HG03460 (cell line): ENCODE measurements at regions not wholly inside any gene's neighbourhood (a gene's known extent, or its start where the extent isn't known, plus 50 kb on each side); places are given as distances from the start of the nearest gene placed in this dataset.

Experiments
- ATAC-seq: cut with Tn5 transposase; IDR thresholded peaks from one replicate; pipeline ENCODE4 v1.9.1; 2021; ENCODE audit not compliant: unreplicated experiment

GRCh38 chr11:42257534-42257933 lies 798.1 kb upstream of the LRRC4C start:
- no peak for ATAC-seq

DNA sequence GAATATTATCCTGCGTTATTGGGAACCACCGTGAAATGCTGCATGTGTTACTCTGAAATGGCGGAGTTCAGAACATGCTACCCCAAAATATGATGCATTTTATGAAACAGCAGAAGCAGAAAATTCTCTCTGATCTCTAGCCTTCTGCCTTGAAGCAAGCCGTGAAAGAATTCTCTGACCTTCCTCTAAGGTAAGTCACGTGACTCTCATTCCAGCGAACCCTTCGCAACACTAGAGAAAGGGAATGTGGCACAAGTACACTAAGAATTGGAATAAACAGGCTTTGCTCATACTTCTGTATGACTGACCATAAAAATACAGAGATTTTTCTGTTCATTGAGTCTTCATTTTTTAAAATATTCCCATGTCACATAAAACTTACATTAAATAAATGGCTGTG lies 805.6 kb upstream of the LRRC4C start:
- ATAC-seq, result no peak

DNA sequence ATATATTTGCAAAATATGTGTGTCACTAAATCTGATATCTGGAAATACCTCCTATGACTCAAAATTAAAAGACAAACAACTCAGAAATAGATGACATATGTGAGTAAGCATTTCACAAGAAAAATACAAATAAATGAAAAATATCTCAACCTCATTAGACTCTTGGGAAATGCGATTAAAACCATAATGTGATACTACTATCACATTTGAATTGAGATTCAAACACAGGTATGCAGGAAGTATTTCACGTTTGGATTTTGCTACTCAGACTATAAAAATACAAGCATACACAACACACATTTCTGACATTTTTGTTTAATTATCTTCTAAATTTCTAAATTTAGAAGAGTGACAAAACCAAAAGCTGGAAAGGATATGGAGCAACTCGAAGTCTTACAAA lies 811.9 kb upstream of the LRRC4C start:
- ATAC-seq, result no peak

GRCh38 chr11:42273977-42274376 lies 814.5 kb upstream of the LRRC4C start:
- ATAC-seq, result no peak

GRCh38 chr11:42296910-42297309 lies 837.5 kb upstream of the LRRC4C start:
- ATAC-seq, result no peak

DNA sequence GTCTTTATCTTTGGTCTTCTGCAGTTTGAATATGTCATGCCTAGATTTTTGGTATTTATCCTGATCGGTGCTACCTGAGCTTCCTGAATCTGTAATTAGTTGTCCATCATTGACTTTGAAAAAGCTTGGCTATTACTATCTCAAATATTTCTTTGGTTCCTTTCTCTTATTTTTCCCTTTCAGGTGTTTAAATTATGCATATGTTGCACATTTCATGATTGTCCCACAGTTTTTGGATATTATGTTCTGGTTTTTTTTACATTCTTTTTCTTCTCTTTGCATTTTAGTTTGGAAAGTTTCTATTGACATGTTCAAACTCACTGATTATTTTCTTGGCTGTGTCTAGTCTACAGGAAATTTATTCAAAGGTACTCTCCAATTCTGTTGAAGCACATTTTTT lies 840.3 kb upstream of the LRRC4C start:
- no peak for ATAC-seq

DNA sequence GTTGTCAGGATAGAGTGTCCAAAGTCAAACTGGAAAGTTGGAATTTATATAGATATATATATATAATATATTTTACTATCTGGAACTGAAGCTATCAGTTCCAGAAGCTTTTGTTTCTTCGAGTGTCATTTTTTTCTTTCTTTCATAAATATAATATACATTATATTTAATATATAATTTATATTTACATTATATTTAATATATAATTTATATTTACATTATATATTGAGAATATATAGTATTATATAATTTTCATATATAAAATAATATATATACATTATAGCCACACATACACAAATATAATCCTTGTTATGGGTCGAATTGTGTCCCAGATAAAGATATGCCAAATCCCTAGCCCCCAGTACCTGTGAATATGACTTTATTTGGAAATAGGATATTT lies 842.3 kb upstream of the LRRC4C start:
- no peak for ATAC-seq

DNA sequence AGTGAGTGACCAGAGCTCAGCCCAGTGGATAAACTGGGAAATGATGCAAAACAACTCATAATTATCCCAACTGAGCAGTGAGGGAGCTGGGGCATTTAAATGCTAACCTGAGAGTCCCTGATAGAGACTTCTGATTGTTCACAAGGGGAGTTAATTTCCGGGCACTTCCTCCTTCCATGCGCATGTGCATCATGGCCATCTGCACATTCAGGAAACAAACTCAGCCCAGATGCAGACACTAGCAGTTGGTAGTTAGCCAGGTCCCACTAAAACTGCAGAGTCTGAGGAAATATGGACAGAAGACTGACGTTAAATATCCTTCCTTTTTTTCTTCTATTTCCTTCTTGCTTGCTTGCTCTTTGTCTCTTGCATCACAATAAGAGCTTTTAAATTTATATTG lies 852.1 kb upstream of the LRRC4C start:
- ATAC-seq, result no peak

GRCh38 chr11:42311944-42312343 lies 852.5 kb upstream of the LRRC4C start:
- no peak for ATAC-seq

GRCh38 chr11:42315267-42315666 lies 855.8 kb upstream of the LRRC4C start:
- no peak for ATAC-seq

GRCh38 chr11:42315846-42316245 lies 856.4 kb upstream of the LRRC4C start:
- ATAC-seq, result no peak

DNA sequence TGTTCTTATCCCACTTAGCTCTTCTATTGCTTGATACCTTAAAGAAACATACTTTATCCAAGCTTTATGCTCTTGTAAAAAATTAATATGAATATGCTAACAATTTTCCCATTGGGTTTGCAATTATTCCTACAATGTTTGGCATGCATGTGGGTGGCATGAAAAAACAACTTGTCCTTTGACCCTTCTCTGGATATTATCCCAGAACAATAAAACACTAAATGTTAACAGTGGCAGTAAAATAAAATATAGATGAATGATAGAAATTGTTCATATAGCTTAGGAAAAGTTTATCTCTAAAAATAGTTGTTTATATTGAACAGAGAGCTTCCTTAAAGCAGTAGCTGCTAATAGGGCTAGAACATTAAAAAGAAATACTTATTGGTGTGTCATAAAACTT lies 860.5 kb upstream of the LRRC4C start:
- no peak for ATAC-seq

GRCh38 chr11:42329929-42330565 lies 870.6 kb upstream of the LRRC4C start:
- ATAC-seq, result no peak

GRCh38 chr11:42337786-42338455 lies 878.5 kb upstream of the LRRC4C start:
- ATAC-seq, result no peak

GRCh38 chr11:42344204-42344792 lies 884.8 kb upstream of the LRRC4C start:
- no peak for ATAC-seq

- no peak for ATAC-seq
These were observed 886.5 kb upstream of the LRRC4C start for GRCh38 chr11:42345933-42346332.

GRCh38 chr11:42363701-42364100 lies 904.2 kb upstream of the LRRC4C start:
- ATAC-seq, result no peak

DNA sequence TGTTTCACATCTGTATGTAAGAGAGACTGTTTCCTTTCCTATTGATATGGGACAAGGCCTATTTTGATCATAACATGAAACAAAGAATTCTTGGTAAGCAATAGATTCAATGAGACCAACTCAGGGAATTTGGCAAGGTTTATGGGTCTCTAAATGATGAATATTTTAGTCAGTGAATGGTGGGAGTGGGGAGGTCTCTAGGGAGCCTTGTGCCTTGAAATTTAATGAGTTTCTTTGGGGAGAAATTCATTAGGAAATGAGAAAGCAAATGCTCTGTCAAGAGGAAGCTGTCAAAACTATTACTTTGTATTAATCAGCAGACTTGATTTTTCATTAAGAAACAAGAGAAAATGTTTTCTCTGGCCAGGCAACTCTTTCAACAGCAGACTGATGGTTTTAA lies 921.7 kb upstream of the API5 start:
- no peak for ATAC-seq

- ATAC-seq, result no peak
These were observed 914.3 kb upstream of the API5 start for GRCh38 chr11:42397483-42397882.

DNA sequence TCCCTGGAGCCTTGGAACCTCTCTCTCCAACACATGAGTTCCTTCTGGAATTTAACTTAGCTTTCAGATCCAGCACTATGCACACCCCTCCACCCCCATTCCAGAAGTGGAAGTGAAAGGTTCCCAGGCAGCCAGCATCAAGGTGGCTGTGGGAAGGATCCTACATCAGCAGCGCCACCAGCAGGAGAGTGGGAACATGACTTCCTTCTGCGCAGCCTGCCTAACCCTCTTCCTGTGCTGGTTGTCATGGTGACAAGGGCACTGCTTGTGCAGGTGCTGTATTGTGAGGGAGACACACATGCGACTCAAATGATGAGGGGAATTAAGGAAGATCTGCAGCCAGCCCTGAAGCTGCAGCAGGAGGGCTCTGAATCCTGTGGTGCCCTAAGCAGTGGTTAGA lies 904.5 kb upstream of the API5 start:
- ATAC-seq, result no peak

DNA sequence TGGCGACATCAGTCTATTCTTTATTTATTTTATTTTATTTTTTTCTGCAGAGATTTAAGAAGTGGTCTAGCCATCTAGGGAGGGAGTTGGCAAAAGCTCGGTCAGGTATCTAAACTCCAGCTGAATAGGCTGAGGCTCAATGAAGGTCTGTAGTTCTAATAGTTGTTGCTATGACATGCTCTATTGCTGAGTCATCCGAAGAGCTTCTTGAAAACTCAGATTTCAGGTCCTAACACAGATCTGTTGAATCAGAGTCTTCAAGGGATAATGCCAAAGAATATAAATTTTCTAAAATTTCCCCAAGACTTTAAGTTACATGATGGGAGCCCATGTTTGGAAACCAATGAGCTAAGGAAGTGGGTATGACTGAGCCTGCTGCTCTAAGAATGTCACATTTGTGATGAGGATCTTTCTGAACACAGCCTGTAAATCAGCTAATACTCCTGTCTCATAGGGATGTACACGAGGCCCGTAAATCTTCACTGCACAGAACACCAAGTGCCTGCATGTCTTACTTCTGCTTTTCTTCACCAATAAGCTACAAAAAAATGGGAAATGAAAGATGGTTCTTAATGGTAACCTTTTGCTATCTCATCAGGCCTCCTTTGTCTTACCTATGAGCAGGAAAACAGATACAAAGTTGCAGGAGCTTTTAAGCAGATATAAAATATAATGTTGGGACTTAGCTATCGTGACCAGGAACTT lies 901.4 kb upstream of the API5 start:
- ATAC-seq, result no peak

DNA sequence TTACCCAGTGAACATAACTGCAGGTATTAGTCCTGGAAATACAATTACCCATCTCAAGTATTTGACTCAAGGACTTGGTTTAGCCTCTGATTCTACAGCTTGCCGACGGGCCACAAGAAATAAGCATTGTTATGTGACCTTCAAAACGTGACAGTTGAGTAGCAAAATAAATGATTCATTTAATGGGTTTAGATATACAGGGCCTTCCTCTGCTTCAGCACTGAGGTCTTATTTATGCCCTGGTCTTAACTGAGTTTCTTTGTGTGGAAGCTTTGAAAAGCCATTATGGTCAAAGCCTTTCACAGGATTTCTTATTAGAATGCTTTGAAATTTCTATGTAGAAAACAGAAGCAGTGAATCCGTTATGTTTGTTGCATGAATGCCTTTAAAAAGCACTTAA lies 899.2 kb upstream of the API5 start:
- no peak for ATAC-seq
